ENCODE measurements at regions not wholly inside any gene's neighbourhood (a gene's known extent, or its start where the extent isn't known, plus 50 kb on each side); places are given as distances from the start of the nearest gene placed in this dataset.

DNA sequence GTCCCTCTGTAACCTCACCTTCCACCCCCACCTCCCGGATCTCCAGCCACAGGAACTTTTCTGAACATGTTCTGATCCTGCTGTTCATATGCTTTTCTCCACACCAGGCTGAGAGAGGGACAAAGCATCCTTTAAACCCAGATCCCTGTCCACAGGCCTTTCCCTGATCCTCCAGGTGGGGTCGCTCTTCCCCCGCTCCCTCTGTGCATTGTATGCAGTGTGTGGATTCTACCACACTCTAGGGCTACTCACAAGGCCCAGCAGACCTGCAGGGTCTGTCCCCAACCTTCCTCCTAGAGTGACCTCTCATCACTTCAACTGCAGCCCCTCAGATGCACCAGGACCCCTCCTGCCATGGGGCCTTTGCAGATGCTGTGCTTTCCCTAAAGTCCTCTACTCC, 1200.6 kb downstream of the UQCRFS1 start:
- H3K9me3 ChIP-seq (ENCODE audit: control insufficient read depth, low read depth, low read length) = no peaks in the 10 kb centered on the region
- H3K23ac ChIP-seq (ENCODE audit: insufficient read length, low read depth, low read length) = no peak overlapping the region
- no peak overlapping the region for H3K56ac ChIP-seq (ENCODE audit: insufficient read length, low read depth, low read length)
- no CpG with 5 or more reads among the region's 3 CpGs for WGBS (ENCODE audit: extremely low coverage, insufficient read length, low lambda C conversion rate)
- DNase-seq = peak; percentile 75
- no peak overlapping the region for H4K8ac ChIP-seq (replicated peaks; ENCODE audit: insufficient read length, low read depth, low read length)
- TF ChIP-seq, protein P1, sequence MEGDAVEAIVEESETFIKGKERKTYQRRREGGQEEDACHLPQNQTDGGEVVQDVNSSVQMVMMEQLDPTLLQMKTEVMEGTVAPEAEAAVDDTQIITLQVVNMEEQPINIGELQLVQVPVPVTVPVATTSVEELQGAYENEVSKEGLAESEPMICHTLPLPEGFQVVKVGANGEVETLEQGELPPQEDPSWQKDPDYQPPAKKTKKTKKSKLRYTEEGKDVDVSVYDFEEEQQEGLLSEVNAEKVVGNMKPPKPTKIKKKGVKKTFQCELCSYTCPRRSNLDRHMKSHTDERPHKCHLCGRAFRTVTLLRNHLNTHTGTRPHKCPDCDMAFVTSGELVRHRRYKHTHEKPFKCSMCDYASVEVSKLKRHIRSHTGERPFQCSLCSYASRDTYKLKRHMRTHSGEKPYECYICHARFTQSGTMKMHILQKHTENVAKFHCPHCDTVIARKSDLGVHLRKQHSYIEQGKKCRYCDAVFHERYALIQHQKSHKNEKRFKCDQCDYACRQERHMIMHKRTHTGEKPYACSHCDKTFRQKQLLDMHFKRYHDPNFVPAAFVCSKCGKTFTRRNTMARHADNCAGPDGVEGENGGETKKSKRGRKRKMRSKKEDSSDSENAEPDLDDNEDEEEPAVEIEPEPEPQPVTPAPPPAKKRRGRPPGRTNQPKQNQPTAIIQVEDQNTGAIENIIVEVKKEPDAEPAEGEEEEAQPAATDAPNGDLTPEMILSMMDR (conservative IDR thresholded peaks at IDR 0.05) = peak; percentile 88
- no peak overlapping the region for H4K91ac ChIP-seq (ENCODE audit: insufficient read length, low read depth, low read length)
- peaks cover 6 to 8% of the 10 kb centered on the region in 2 experiments; a peak in 4 of 5 replicates for H3K9me3 Mint-ChIP-seq
- no peaks in the 10 kb centered on the region for H3K27me3 ChIP-seq (ENCODE audit: insufficient read depth, low read length)
- H3K79me2 ChIP-seq (ENCODE audit: insufficient read depth, low read length) = no peaks in the 10 kb centered on the region
- H4K5ac ChIP-seq (ENCODE audit: insufficient read length, low read depth, low read length) = no peak overlapping the region
- no peak overlapping the region for H2BK12ac ChIP-seq (ENCODE audit: insufficient read length, low read depth, low read length)
- H2AK5ac ChIP-seq (ENCODE audit: insufficient read length, low read length) = no peak overlapping the region
- H3K18ac ChIP-seq (ENCODE audit: insufficient read length, low read depth, low read length) = no peak overlapping the region
- no peak overlapping the region for H3K14ac ChIP-seq (ENCODE audit: insufficient read depth, low read length)
- no peak overlapping the region for H3K4me2 ChIP-seq (ENCODE audit: insufficient read depth, insufficient read length, low read length)
- no peak overlapping the region for H3K4ac ChIP-seq (ENCODE audit: low read depth, low read length)
- H3K27ac Mint-ChIP-seq = no peak overlapping the region
- no peaks in the 10 kb centered on the region for H3K4me1 ChIP-seq (ENCODE audit: insufficient read depth, low read length)
- H3K79me1 ChIP-seq (ENCODE audit: insufficient read depth, low read depth, low read length, poor library complexity, severe bottlenecking) = no peaks in the 10 kb centered on the region
- no peak overlapping the region for H3T11ph ChIP-seq (ENCODE audit: low read length)
- H2BK5ac ChIP-seq (ENCODE audit: insufficient read length, low read length) = no peak overlapping the region
- no peaks in the 10 kb centered on the region for H3K27me3 Mint-ChIP-seq (ENCODE audit: low read depth)
- no peak overlapping the region for H2BK15ac ChIP-seq (ENCODE audit: low read depth, low read length)
- H2BK20ac ChIP-seq (ENCODE audit: low read depth, low read length, poor library complexity, severe bottlenecking) = no peak overlapping the region
- no peak overlapping the region for H2BK120ac ChIP-seq (ENCODE audit: low read depth, low read length, poor library complexity, severe bottlenecking)
- H3K23me2 ChIP-seq (ENCODE audit: insufficient read length, low read depth, low read length, poor library complexity, severe bottlenecking) = no peaks in the 10 kb centered on the region
- H3K9ac ChIP-seq (ENCODE audit: extremely low read depth, insufficient read length, low read length) = no peak overlapping the region
- peaks cover 0 to 7% (median 2%) of the 10 kb centered on the region in 3 experiments; a peak in 3 of 7 replicates for H3K36me3 Mint-ChIP-seq (ENCODE audit: insufficient read depth in 1 of 3, low read depth in 3 of 3)
- H4K20me1 ChIP-seq (ENCODE audit: control insufficient read depth, insufficient read depth, insufficient read length) = no peaks in the 10 kb centered on the region
- peaks cover 6 to 13% of the 10 kb centered on the region in 2 experiments for H3K4me1 Mint-ChIP-seq
- H3K27ac ChIP-seq (ENCODE audit: insufficient read length, low read depth, low read length) = no peak overlapping the region
- no peak overlapping the region for H2AFZ ChIP-seq (ENCODE audit: low read length)
- peak overlapping the region in 1 of 2 experiments; percentile 27; a peak in 1 of 5 replicates for H3K4me3 Mint-ChIP-seq
